ENCODE measurements at regions not wholly inside any gene's neighbourhood (a gene's known extent, or its start where the extent isn't known, plus 50 kb on each side); places are given as distances from the start of the nearest gene placed in this dataset.
A peak's percentile ranks its signal among the peaks of the same experiment; 100 is the strongest.
"Not testable (repeated sequence)": the region's sequence is repeated elsewhere in the genome, so short reads cannot be mapped to it uniquely, and the experiment has no call there.

- DNase-seq = no peak
These were observed 75.2 kb upstream of the CD28 start for GRCh38 chr2:203631068-203631757.

GRCh38 chr2:203636588-203637470, 69.6 kb upstream of the CD28 start:
- no peak for DNase-seq

GRCh38 chr2:203637471-203638167, 68.8 kb upstream of the CD28 start:
- no peak for DNase-seq

GRCh38 chr2:203641865-203642264, 64.6 kb upstream of the CD28 start:
- DNase-seq = not testable (repeated sequence)

- DNase-seq = not testable (repeated sequence)
These were observed 63.6 kb upstream of the CD28 start for GRCh38 chr2:203642841-203643240.

- no peak for DNase-seq
These were observed 60.6 kb upstream of the CD28 start for GRCh38 chr2:203645831-203646230.

GRCh38 chr2:203646266-203646864, 60.1 kb upstream of the CD28 start:
- no peak for DNase-seq

- no peak for DNase-seq
These were observed 59.5 kb upstream of the CD28 start for GRCh38 chr2:203646961-203647360.

- DNase-seq = no peak
These were observed 58.9 kb upstream of the CD28 start for GRCh38 chr2:203647579-203647978.

- no peak for DNase-seq
These were observed 58.2 kb upstream of the CD28 start for GRCh38 chr2:203648273-203648672.

GRCh38 chr2:203649176-203649814, 57.1 kb upstream of the CD28 start:
- no peak for DNase-seq

- peak; percentile 66 for DNase-seq
These were observed 55.4 kb upstream of the CD28 start for GRCh38 chr2:203650860-203651613.

- no peak for DNase-seq
These were observed 54.8 kb upstream of the CD28 start for GRCh38 chr2:203651621-203652020.

GRCh38 chr2:203654826-203655225, 51.6 kb upstream of the CD28 start:
- no peak for DNase-seq

GRCh38 chr2:203656522-203657287, 49.7 kb upstream of the CD28 start:
- no peak for DNase-seq

Measured in activated CD4-positive, alpha-beta T cell treated with anti-CD3 and anti-CD28 coated beads, Interleukin-10, Interleukin-2, amounts not matched to agents 100 ng/mL and 50 ng/mL, durations not matched to agents 16 hours and 8 hours (primary cell).